Lung (tissue), 11 donors: ENCODE measurements at regions not wholly inside any gene's neighbourhood (a gene's known extent, or its start where the extent isn't known, plus 50 kb on each side); places are given as distances from the start of the nearest gene placed in this dataset.

Source experiments
- ATAC-seq: fragments of 200-7000 bp; cut with Tn5 transposase; one replicate; pipeline ENCODE4 v1.9.1; 2020; ENCODE audit warnings: moderate number of reproducible peaks; ENCODE audit not compliant: insufficient read depth, low FRiP score
- DNase-seq, 3 donors: peaks; one replicate each; pipeline ENCODE4 v3.0.0-alpha.2; 2013 to 2017
- H3K27ac ChIP-seq, 2 donors: one replicate each; pipeline ENCODE4 v1.5.1; 2013; ENCODE audit warnings: mild to moderate bottlenecking in 2 of 2, moderate library complexity in 2 of 2, control low read depth in 1 of 2, inconsistent platforms in 1 of 2, low read depth in 1 of 2, low read length in 1 of 2
- H3K27me3 ChIP-seq, 3 donors: one replicate each; pipeline ENCODE4 v1.5.1; 2013; ENCODE audit warnings: low read length in 2 of 3; ENCODE audit not compliant: control insufficient read depth in 3 of 3, insufficient read depth in 3 of 3
- H3K36me3 ChIP-seq, 4 donors: one replicate each; pipeline ENCODE4 v1.5.1; 2013; ENCODE audit warnings: low read length in 4 of 4, mild to moderate bottlenecking in 1 of 4, moderate library complexity in 1 of 4; ENCODE audit not compliant: control insufficient read depth in 4 of 4, insufficient read depth in 4 of 4
- H3K4me1 ChIP-seq, 5 donors: one replicate each; pipeline ENCODE4 v1.5.1; 2013; ENCODE audit warnings: low read length in 5 of 5, mild to moderate bottlenecking in 2 of 5, moderate library complexity in 1 of 5; ENCODE audit not compliant: control insufficient read depth in 5 of 5, insufficient read depth in 5 of 5
- H3K4me3 ChIP-seq: one replicate; pipeline ENCODE4 v1.5.1; 2013; ENCODE audit warnings: mild to moderate bottlenecking, control low read depth, moderate library complexity
- H3K9ac ChIP-seq, 2 donors: one replicate each; pipeline ENCODE4 v1.5.1; 2013; ENCODE audit warnings: low read length in 2 of 2, control low read depth in 1 of 2; ENCODE audit not compliant: insufficient read depth in 1 of 2
- H3K9me3 ChIP-seq, 4 donors: one replicate each; pipeline ENCODE4 v1.5.1; 2013; ENCODE audit warnings: low read length in 3 of 4, mild to moderate bottlenecking in 1 of 4, moderate library complexity in 1 of 4; ENCODE audit not compliant: control insufficient read depth in 4 of 4, insufficient read depth in 3 of 4
- CTCF ChIP-seq: IDR thresholded peaks from 2 replicates; pipeline ENCODE4 v1.5.1; 2012; ENCODE audit warnings: mild to moderate bottlenecking; ENCODE audit errors: control extremely low read depth, extremely low read depth
- WGBS, 2 donors: extraction: QIAGEN DNeasy Blood & Tissue Kit; methylation state at CpG; one replicate each; pipeline ENCODE4 v1.1.7; 2013; 5-methylcytosine and 5-hydroxymethylcytosine counted together
- donor health status: control.
- donor health status: control.
- donor health status: Bipolar disorder and iron deficiency.
- donor health status: healthy.
- donor health status: DM: yes; HTN: yes; CAD: no.

GRCh38 chr19:13622766-13623715 lies 116.8 kb upstream of the CACNA1A start:
- no peak for ATAC-seq
- 43 to 54% methylated on average over 17 to 18 of the region's 18 CpGs for WGBS, 2 donors
- H3K4me1 ChIP-seq, result no peaks in the 10 kb centered on the region
- H3K27me3 ChIP-seq, result peaks cover 0 to 31% (median 14%) of the 10 kb centered on the region in 3 donors
- TF ChIP-seq CTCF, result no peak
- H3K4me3 ChIP-seq, result no peak overlapping the region
- H3K27ac ChIP-seq, result no peak overlapping the region
- H3K9me3 ChIP-seq, result no peaks in the 10 kb centered on the region
- H3K36me3 ChIP-seq, result no peaks in the 10 kb centered on the region
- H3K9ac ChIP-seq, result no peak overlapping the region
- DNase-seq, result no peak

DNA sequence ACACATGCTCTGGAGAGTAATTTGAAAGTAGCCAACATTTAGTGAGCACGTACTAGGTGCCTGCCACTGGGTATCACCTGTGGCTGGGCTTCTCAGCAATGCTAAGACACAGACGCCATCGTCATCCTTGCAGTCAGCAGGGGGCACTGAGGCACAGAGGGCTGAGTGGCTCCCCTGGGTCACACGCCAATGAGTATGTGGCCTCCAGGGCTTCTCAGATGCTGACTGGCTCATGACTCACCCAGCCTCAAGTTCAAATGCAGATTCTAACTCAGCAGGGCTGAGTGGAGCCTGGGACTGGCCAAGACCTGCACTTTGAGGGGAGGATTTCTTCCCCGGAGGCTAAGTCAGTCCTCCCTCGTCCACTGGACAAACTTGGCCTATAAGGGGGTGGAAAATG lies 115.1 kb upstream of the CACNA1A start:
- Histone ChIP-seq H3K9me3 (no peaks in the 10 kb centered on the region), H3K27ac (no peak overlapping the region), H3K9ac (no peak overlapping the region), H3K4me1 (no peaks in the 10 kb centered on the region), H3K27me3 (peaks cover 0 to 31% (median 14%) of the 10 kb centered on the region in 3 donors), H3K36me3 (no peaks in the 10 kb centered on the region), H3K4me3 (no peak overlapping the region)
- ATAC-seq, result no peak
- WGBS, 2 donors, result 84 to 89% methylated on average over 6 of the region's 6 CpGs
- no peak for TF ChIP-seq CTCF
- DNase-seq, result no peak

DNA sequence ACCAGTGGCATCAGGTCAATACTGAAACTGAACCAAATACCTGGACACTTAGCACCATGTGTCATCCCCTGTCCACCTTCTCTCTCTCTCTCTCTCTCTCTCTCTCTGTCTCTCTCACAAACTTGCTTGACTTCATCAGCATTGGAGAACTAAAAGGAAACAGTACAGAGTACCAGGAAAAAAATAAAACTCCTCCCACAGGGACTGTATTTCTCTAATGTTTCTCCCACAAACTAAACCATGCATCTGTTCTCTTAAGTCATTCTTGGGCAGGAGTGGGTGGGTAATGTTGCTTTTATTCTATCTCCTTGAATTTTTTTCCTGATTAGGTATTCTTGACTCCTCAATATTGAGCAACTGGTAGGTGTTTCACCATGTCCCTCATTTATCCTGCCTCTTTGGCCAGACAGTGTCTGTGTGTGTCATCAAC lies 112.9 kb upstream of the CACNA1A start:
- TF ChIP-seq CTCF, result no peak
- ATAC-seq (no peak), DNase-seq (no peak)
- Histone ChIP-seq H3K9me3 (no peaks in the 10 kb centered on the region), H3K4me3 (no peak overlapping the region), H3K36me3 (no peaks in the 10 kb centered on the region), H3K9ac (no peak overlapping the region), H3K27me3 (peaks cover 0 to 19% (median 5%) of the 10 kb centered on the region in 3 donors), H3K4me1 (no peaks in the 10 kb centered on the region), H3K27ac (no peak overlapping the region)
